NCI-H2171 treated with DMSO at 0.1 percent for 48 hours (cell line): ENCODE measurements at regions not wholly inside any gene's neighbourhood (a gene's known extent, or its start where the extent isn't known, plus 50 kb on each side); places are given as distances from the start of the nearest gene placed in this dataset.

Experiments
- DNase-seq: peaks from one replicate; lab custom pipeline; 2025; lab: John Stamatoyannopoulos, UW

GRCh38 chr10:109200646-109201045 is 722.7 kb downstream of the XPNPEP1 start:
- DNase-seq: no peak

- no peak for DNase-seq
These were observed 731.5 kb downstream of the XPNPEP1 start for GRCh38 chr10:109191823-109192222.

GRCh38 chr10:109191341-109191740 is 732.0 kb downstream of the XPNPEP1 start:
- no peak for DNase-seq

GRCh38 chr10:109187677-109188076 is 735.6 kb downstream of the XPNPEP1 start:
- DNase-seq: no peak

GRCh38 chr10:109183366-109183765 is 739.9 kb downstream of the XPNPEP1 start:
- DNase-seq: no peak

GRCh38 chr10:109178591-109178990 is 744.7 kb downstream of the XPNPEP1 start:
- DNase-seq: no peak

- no peak for DNase-seq
These were observed 748.8 kb downstream of the XPNPEP1 start for GRCh38 chr10:109174526-109174925.

- no peak for DNase-seq
These were observed 749.4 kb downstream of the XPNPEP1 start for GRCh38 chr10:109173937-109174336.

GRCh38 chr10:109173121-109173520 is 750.2 kb downstream of the XPNPEP1 start:
- DNase-seq: peak; percentile 1

- DNase-seq: no peak
These were observed 756.4 kb downstream of the XPNPEP1 start for GRCh38 chr10:109166935-109167334.

- DNase-seq: no peak
These were observed 764.0 kb downstream of the XPNPEP1 start for GRCh38 chr10:109159351-109159750.

- DNase-seq: no peak
These were observed 766.9 kb downstream of the XPNPEP1 start for GRCh38 chr10:109156396-109156795.

GRCh38 chr10:109149666-109150350 is 773.5 kb downstream of the XPNPEP1 start:
- DNase-seq: no peak

- no peak for DNase-seq
These were observed 795.9 kb downstream of the XPNPEP1 start for GRCh38 chr10:109127363-109127762.

GRCh38 chr10:109126541-109126940 is 796.8 kb downstream of the XPNPEP1 start:
- peak; percentile 22 for DNase-seq

GRCh38 chr10:109126016-109126415 is 797.3 kb downstream of the XPNPEP1 start:
- no peak for DNase-seq

GRCh38 chr10:109115179-109115578 is 808.1 kb downstream of the XPNPEP1 start:
- DNase-seq: no peak

- DNase-seq: no peak
These were observed 808.7 kb downstream of the XPNPEP1 start for GRCh38 chr10:109114579-109114978.

- no peak for DNase-seq
These were observed 816.7 kb downstream of the XPNPEP1 start for GRCh38 chr10:109106604-109107003.

- DNase-seq: no peak
These were observed 817.6 kb downstream of the XPNPEP1 start for GRCh38 chr10:109105725-109106124.

- no peak for DNase-seq
These were observed 818.5 kb downstream of the XPNPEP1 start for GRCh38 chr10:109104806-109105205.

GRCh38 chr10:109103278-109103677 is 820.0 kb downstream of the XPNPEP1 start:
- DNase-seq: no peak

GRCh38 chr10:109089779-109090178 is 833.5 kb downstream of the XPNPEP1 start:
- no peak for DNase-seq

- no peak for DNase-seq
These were observed 851.8 kb downstream of the XPNPEP1 start for GRCh38 chr10:109071539-109071938.
